B cell (primary cell): ENCODE measurements at regions not wholly inside any gene's neighbourhood (a gene's known extent, or its start where the extent isn't known, plus 50 kb on each side); places are given as distances from the start of the nearest gene placed in this dataset.

ENCODE experiments used
- ATAC-seq: fragments of 200-7000 bp; cut with Tn5 transposase; one replicate; pipeline ENCODE4 v1.10.0; 2021; ENCODE audit warnings: low read depth, mild to moderate bottlenecking, moderate number of reproducible peaks, moderate library complexity
- CTCF ChIA-PET: fragments of 350-600 bp; sonication (Branson Sonifier 250); formaldehyde crosslinking; loops from one replicate; lab custom pipeline; 2021; ENCODE audit warnings: antibody characterized with exemption, inconsistent platforms; lab: Charles Lee
- POLR2A ChIA-PET: fragments of 350-600 bp; sonication (Branson Sonifier 250); formaldehyde crosslinking; loops from one replicate; lab custom pipeline; 2021; ENCODE audit warnings: antibody characterized with exemption; lab: Charles Lee
- DNase-seq: peaks from one replicate; pipeline ENCODE4 v3.0.0; 2013
- H2AFZ ChIP-seq: 2 replicates; pipeline ENCODE4 v1.6.1; 2012; ENCODE audit warnings: mild to moderate bottlenecking, low read depth, low read length; ENCODE audit not compliant: insufficient read depth, poor library complexity, severe bottlenecking
- H3K27ac ChIP-seq, 2 donors: 1 replicate in 1 of 2; 2 replicates in 1 of 2; pipeline ENCODE4 v1.5.1; 2012 to 2013; ENCODE audit warnings: low read length in 2 of 2, mild to moderate bottlenecking in 2 of 2, moderate library complexity in 1 of 2
- H3K27me3 ChIP-seq, 4 experiments: fragments of 200-600 bp in 1 of 4; sonication (generic) in 1 of 4; replicated peaks in 1 of 4; 1 replicate in 2 of 4; 2 replicates in 2 of 4; pipeline versions ENCODE4 v1.6.1 to v1.7.0; 2013 to 2016; ENCODE audit warnings: low read length in 3 of 4, mild to moderate bottlenecking in 2 of 4, mixed read lengths in 1 of 4, moderate library complexity in 1 of 4; ENCODE audit not compliant: insufficient read depth in 4 of 4, control insufficient read depth in 3 of 4; ENCODE audit errors: control extremely low read depth in 1 of 4
- H3K36me3 ChIP-seq, 2 experiments: replicated peaks in 1 of 2; 1 replicate in 1 of 2; 2 replicates in 1 of 2; pipeline versions ENCODE4 v1.6.1 to v1.7.1; 2013; ENCODE audit warnings: low read length in 1 of 2; ENCODE audit not compliant: insufficient read depth in 2 of 2, control insufficient read depth in 1 of 2; ENCODE audit errors: control extremely low read depth in 1 of 2, extremely low read depth in 1 of 2
- H3K4me1 ChIP-seq, 2 donors: fragments of 200-600 bp in 1 of 2; sonication (generic) in 1 of 2; 1 replicate in 1 of 2; 2 replicates in 1 of 2; pipeline versions ENCODE4 v1.5.1 to v1.6.1; 2013 to 2017; ENCODE audit warnings: low read length in 2 of 2; ENCODE audit not compliant: control insufficient read depth in 2 of 2, insufficient read depth in 2 of 2
- H3K4me2 ChIP-seq: replicated peaks from 2 replicates; pipeline ENCODE3; 2012; ENCODE audit warnings: mild to moderate bottlenecking, low read depth, low read length; ENCODE audit not compliant: poor library complexity, severe bottlenecking
- H3K4me3 ChIP-seq, 5 experiments: fragments of 200-600 bp in 1 of 5; sonication (generic) in 1 of 5; 1 replicate in 3 of 5; 2 replicates in 2 of 5; pipeline versions ENCODE4 v1.5.1 to v1.7.0; 2011 to 2016; ENCODE audit warnings: low read length in 4 of 5, mild to moderate bottlenecking in 4 of 5, low read depth in 2 of 5, control low read depth in 1 of 5, moderate library complexity in 1 of 5; ENCODE audit not compliant: insufficient read depth in 1 of 5; ENCODE audit errors: control extremely low read depth in 1 of 5, extremely low read depth in 1 of 5
- H3K79me2 ChIP-seq: fragments of 200-600 bp; sonication (generic); one replicate; pipeline ENCODE4 v1.6.0; 2016; ENCODE audit warnings: low read length; ENCODE audit not compliant: control insufficient read depth, insufficient read depth
- H3K9ac ChIP-seq: fragments of 200-600 bp; sonication (generic); 2 replicates; pipeline ENCODE4 v1.6.1; 2017; ENCODE audit warnings: mild to moderate bottlenecking, low read length, moderate library complexity
- H3K9me3 ChIP-seq, 3 donors: one replicate each; pipeline versions ENCODE4 v1.6.1 to v1.7.1; 2013; ENCODE audit warnings: low read length in 2 of 3; ENCODE audit not compliant: control insufficient read depth in 2 of 3, insufficient read depth in 1 of 3; ENCODE audit errors: control extremely low read depth in 1 of 3
- H4K20me1 ChIP-seq: 2 replicates; pipeline ENCODE4 v1.6.0; 2012; ENCODE audit warnings: mild to moderate bottlenecking, low read length; ENCODE audit not compliant: insufficient read depth, control insufficient read depth, poor library complexity, severe bottlenecking
- H3K27ac Mint-ChIP-seq: one replicate; pipeline ENCODE4 v1.8.0; 2021; ENCODE audit warnings: mixed read lengths
- H3K27me3 Mint-ChIP-seq: one replicate; pipeline ENCODE4 v1.8.0; 2021; ENCODE audit warnings: mixed read lengths
- H3K4me1 Mint-ChIP-seq: one replicate; pipeline ENCODE4 v1.8.0; 2021; ENCODE audit warnings: mixed read lengths
- H3K4me3 Mint-ChIP-seq: one replicate; pipeline ENCODE4 v1.8.0; 2021; ENCODE audit warnings: mixed read lengths
- H3K9me3 Mint-ChIP-seq: one replicate; pipeline ENCODE4 v1.8.0; 2022; ENCODE audit warnings: mixed read lengths; ENCODE audit not compliant: insufficient read depth
- EZH2 ChIP-seq: IDR thresholded peaks from 2 replicates; pipeline ENCODE4 v1.6.1; 2012; ENCODE audit warnings: borderline replicate concordance, low read depth, mild to moderate bottlenecking, moderate library complexity, low read length; ENCODE audit not compliant: insufficient read depth, poor library complexity, severe bottlenecking
- WGBS: methylation state at CpG from one replicate; pipeline ENCODE4 v1.1.5; 2013; ENCODE audit warnings: missing lambda C conversion rate; ENCODE audit not compliant: insufficient coverage; 5-methylcytosine and 5-hydroxymethylcytosine counted together
- intact Hi-C: fragments of 100-400 bp; cut with micrococcal nuclease; formaldehyde crosslinking; loops from one replicate; pipeline ENCODE4 v1.10.0; 2022
- TF ChIP-seq, protein P1 (sequence below): fragments of 200-600 bp; IDR thresholded peaks from one replicate; pipeline ENCODE4 v1.8.0; 2022; ENCODE audit warnings: antibody characterized with exemption, mild to moderate bottlenecking

- peaks cover 23% of the 10 kb centered on the region for H3K27me3 Mint-ChIP-seq
- intact Hi-C loops = no loop called here
Measured at GRCh38 chr2:104413890-104414289, 440.0 kb upstream of the POU3F3 start.

DNA sequence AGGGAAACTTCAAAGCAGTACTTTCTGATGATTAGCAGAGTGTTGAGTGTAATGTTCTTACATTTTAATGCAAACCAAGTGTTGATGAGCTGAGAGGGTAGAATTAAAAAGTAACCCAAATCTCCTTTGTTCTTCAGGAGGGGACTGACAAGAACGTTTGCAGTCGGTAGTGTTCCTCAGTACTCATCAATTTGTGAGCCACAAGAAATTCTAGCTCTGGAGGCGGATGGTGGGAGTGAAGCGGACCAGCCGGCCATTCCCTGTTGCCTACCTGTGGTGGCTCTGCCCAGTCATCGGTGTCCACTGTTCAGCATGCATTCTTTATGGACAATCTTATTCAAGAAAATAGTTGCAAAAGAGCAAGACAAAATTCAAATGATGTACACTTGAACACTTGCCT is 438.6 kb upstream of the POU3F3 start:
- Mint-ChIP-seq H3K4me3 (no peak overlapping the region), H3K27ac (no peak overlapping the region), H3K9me3 (no peaks in the 10 kb centered on the region), H3K27me3 (peaks cover 23% of the 10 kb centered on the region), H3K4me1 (no peaks in the 10 kb centered on the region)
- WGBS = 67% methylated on average over 5 of the region's 6 CpGs
- DNase-seq (no peak), ATAC-seq (no peak)
- Histone ChIP-seq H3K9me3 (no peaks in the 10 kb centered on the region), H3K79me2 (no peaks in the 10 kb centered on the region), H3K4me1 (no peaks in the 10 kb centered on the region), H2AFZ (no peak overlapping the region), H3K4me3 (no peak overlapping the region), H3K27me3 (no peaks in the 10 kb centered on the region), H3K27ac (no peak overlapping the region), H3K36me3 (no peaks in the 10 kb centered on the region), H3K4me2 (no peak overlapping the region), H4K20me1 (no peaks in the 10 kb centered on the region), H3K9ac (no peak overlapping the region)
- ChIA-PET CTCF (no interaction called here), POLR2A (no interaction called here)
- intact Hi-C loops = no loop called here
- no peak for TF ChIP-seq EZH2
- TF ChIP-seq, protein P1, sequence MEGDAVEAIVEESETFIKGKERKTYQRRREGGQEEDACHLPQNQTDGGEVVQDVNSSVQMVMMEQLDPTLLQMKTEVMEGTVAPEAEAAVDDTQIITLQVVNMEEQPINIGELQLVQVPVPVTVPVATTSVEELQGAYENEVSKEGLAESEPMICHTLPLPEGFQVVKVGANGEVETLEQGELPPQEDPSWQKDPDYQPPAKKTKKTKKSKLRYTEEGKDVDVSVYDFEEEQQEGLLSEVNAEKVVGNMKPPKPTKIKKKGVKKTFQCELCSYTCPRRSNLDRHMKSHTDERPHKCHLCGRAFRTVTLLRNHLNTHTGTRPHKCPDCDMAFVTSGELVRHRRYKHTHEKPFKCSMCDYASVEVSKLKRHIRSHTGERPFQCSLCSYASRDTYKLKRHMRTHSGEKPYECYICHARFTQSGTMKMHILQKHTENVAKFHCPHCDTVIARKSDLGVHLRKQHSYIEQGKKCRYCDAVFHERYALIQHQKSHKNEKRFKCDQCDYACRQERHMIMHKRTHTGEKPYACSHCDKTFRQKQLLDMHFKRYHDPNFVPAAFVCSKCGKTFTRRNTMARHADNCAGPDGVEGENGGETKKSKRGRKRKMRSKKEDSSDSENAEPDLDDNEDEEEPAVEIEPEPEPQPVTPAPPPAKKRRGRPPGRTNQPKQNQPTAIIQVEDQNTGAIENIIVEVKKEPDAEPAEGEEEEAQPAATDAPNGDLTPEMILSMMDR = no peak

More at GRCh38 chr2:104413890-104414289, 440.0 kb upstream of the POU3F3 start:
- no peak overlapping the region for H2AFZ ChIP-seq
- no peaks in the 10 kb centered on the region for H4K20me1 ChIP-seq
- 100% methylated on average over 3 of the region's 8 CpGs for WGBS
- H3K27ac ChIP-seq = no peak overlapping the region
- Mint-ChIP-seq H3K27ac (no peak overlapping the region), H3K4me3 (no peak overlapping the region), H3K4me1 (no peaks in the 10 kb centered on the region), H3K9me3 (no peaks in the 10 kb centered on the region)
- no peak for DNase-seq
- no peak for ATAC-seq
- TF ChIP-seq, protein P1 = no peak
- TF ChIP-seq EZH2 = no peak
- ChIA-PET CTCF (no interaction called here), POLR2A (no interaction called here)
- no peaks in the 10 kb centered on the region for H3K79me2 ChIP-seq
- H3K9me3 ChIP-seq = no peaks in the 10 kb centered on the region
- H3K27me3 ChIP-seq = no peaks in the 10 kb centered on the region
- H3K4me1 ChIP-seq = no peaks in the 10 kb centered on the region
- no peak overlapping the region for H3K4me3 ChIP-seq
- no peak overlapping the region for H3K4me2 ChIP-seq
- H3K36me3 ChIP-seq = no peaks in the 10 kb centered on the region
- H3K9ac ChIP-seq = no peak overlapping the region
